D721Med (cell line): ENCODE measurements at regions not wholly inside any gene's neighbourhood (a gene's known extent, or its start where the extent isn't known, plus 50 kb on each side); places are given as distances from the start of the nearest gene placed in this dataset.

Experiments
- DNase-seq: peaks from one replicate; pipeline ENCODE4 v3.0.0; 2011; ENCODE audit warnings: low spot score; ENCODE audit not compliant: insufficient read length
- FAIRE-seq: peaks from 2 replicates; lab custom pipeline; 2011; peaks lifted over from hg19 to GRCh38; lab: Jason Lieb, UNC
- CTCF ChIP-seq: IDR thresholded peaks from 2 replicates; pipeline ENCODE4 v1.5.1; 2012; ENCODE audit warnings: mild to moderate bottlenecking, control low read depth; ENCODE audit not compliant: insufficient read depth; ENCODE audit errors: missing control alignments

GRCh38 chr3:182385356-182385755 is 407.9 kb upstream of the ATP11B start:
- DNase-seq, result no peak
- no peak for FAIRE-seq
- TF ChIP-seq CTCF, result no peak

- FAIRE-seq (no peak), DNase-seq (no peak)
- no peak for TF ChIP-seq CTCF
Measured at GRCh38 chr3:182388506-182388905, 404.8 kb upstream of the ATP11B start.

- no peak for FAIRE-seq
- DNase-seq, result no peak
Measured at GRCh38 chr3:182389071-182389815, 404.1 kb upstream of the ATP11B start.

GRCh38 chr3:182390421-182390820 is 402.9 kb upstream of the ATP11B start:
- no peak for FAIRE-seq
- TF ChIP-seq CTCF, result no peak
- DNase-seq, result no peak

More at GRCh38 chr3:182389071-182389815, 404.1 kb upstream of the ATP11B start:
- no peak for TF ChIP-seq CTCF

- no peak for TF ChIP-seq CTCF
- DNase-seq (no peak), FAIRE-seq (no peak)
Measured at GRCh38 chr3:182392182-182392937, 400.9 kb upstream of the ATP11B start.

- DNase-seq (no peak), FAIRE-seq (no peak)
- TF ChIP-seq CTCF, result no peak
Measured at GRCh38 chr3:182393151-182393550, 400.2 kb upstream of the ATP11B start.
